IMR-90 (cell line): ENCODE measurements at regions not wholly inside any gene's neighbourhood (a gene's known extent, or its start where the extent isn't known, plus 50 kb on each side); places are given as distances from the start of the nearest gene placed in this dataset.

Experiments
- ATAC-seq: fragments of 200-7000 bp; cut with Tn5 transposase; 2 replicates; pipeline ENCODE4 v1.9.1; 2020; ENCODE audit warnings: low read depth, mild to moderate bottlenecking, moderate library complexity
- BruUV-seq: library from RNA; stranded (reverse); fragments of 400-500 nt; replicated peaks from 2 replicates; lab custom pipeline; 2021; lab: Mats Ljungman, UMichigan
- CTCF ChIA-PET: fragments of 300-600 bp; formaldehyde crosslinking; extraction: SDS; loops from one replicate; lab custom pipeline; 2021; ENCODE audit warnings: antibody characterized with exemption; lab: Yijun Ruan, JAX
- POLR2A ChIA-PET: fragments of 300-600 bp; sonication (Branson Sonifier 250); formaldehyde crosslinking; loops from one replicate; lab custom pipeline; 2022; ENCODE audit warnings: antibody characterized with exemption; ENCODE audit not compliant: unreplicated experiment; lab: Charles Lee
- DNase-seq: peaks from one replicate; pipeline ENCODE4 v3.0.0; 2013
- H2AFZ ChIP-seq: replicated peaks from 2 replicates; pipeline ENCODE3; 2013; ENCODE audit warnings: low read length, mild to moderate bottlenecking; ENCODE audit not compliant: poor library complexity
- H2AK5ac ChIP-seq: 2 replicates; pipeline ENCODE4 v1.6.1; 2013; ENCODE audit warnings: low read depth, low read length, inconsistent platforms
- H2AK9ac ChIP-seq: replicated peaks from 2 replicates; pipeline ENCODE3; 2013; ENCODE audit warnings: mild to moderate bottlenecking, low read depth, low read length, moderate library complexity; ENCODE audit not compliant: poor library complexity
- H2BK120ac ChIP-seq: 2 replicates; pipeline ENCODE4 v1.6.1; 2013; ENCODE audit warnings: low read depth, low read length, inconsistent platforms
- H2BK15ac ChIP-seq: 3 replicates; pipeline ENCODE4 v1.6.1; 2013; ENCODE audit warnings: low read depth, low read length, inconsistent platforms
- H2BK20ac ChIP-seq: 2 replicates; pipeline ENCODE4 v1.6.1; 2013; ENCODE audit warnings: low read depth, mild to moderate bottlenecking, inconsistent platforms, low read length, moderate library complexity
- H2BK5ac ChIP-seq: 2 replicates; pipeline ENCODE4 v1.6.1; 2013; ENCODE audit warnings: mild to moderate bottlenecking, low read depth, low read length, inconsistent platforms; ENCODE audit not compliant: poor library complexity, severe bottlenecking
- H3K14ac ChIP-seq: replicated peaks from 2 replicates; pipeline ENCODE4 v1.6.1; 2013; ENCODE audit warnings: low read depth, low read length, inconsistent platforms
- H3K18ac ChIP-seq: 2 replicates; pipeline ENCODE4 v1.6.1; 2013; ENCODE audit warnings: low read depth, low read length, control low read depth
- H3K23ac ChIP-seq: 2 replicates; pipeline ENCODE4 v1.6.1; 2013; ENCODE audit warnings: low read depth, low read length, inconsistent platforms
- H3K27ac ChIP-seq: 2 replicates; pipeline ENCODE4 v1.5.1; 2013; ENCODE audit warnings: mild to moderate bottlenecking, control low read depth, low read length; ENCODE audit not compliant: insufficient read depth
- H3K27me3 ChIP-seq: 2 replicates; pipeline ENCODE4 v1.6.1; 2013; ENCODE audit warnings: low read length; ENCODE audit not compliant: control insufficient read depth, insufficient read depth
- H3K36me3 ChIP-seq: 2 replicates; pipeline ENCODE4 v1.6.1; 2013; ENCODE audit warnings: low read length, mixed read lengths; ENCODE audit not compliant: control insufficient read depth, insufficient read depth
- H3K4ac ChIP-seq: 2 replicates; pipeline ENCODE4 v1.6.1; 2013; ENCODE audit warnings: low read depth, low read length, inconsistent platforms
- H3K4me1 ChIP-seq: 2 replicates; pipeline ENCODE4 v1.6.1; 2013; ENCODE audit warnings: low read length, mixed read lengths; ENCODE audit not compliant: control insufficient read depth, insufficient read depth
- H3K4me2 ChIP-seq: 2 replicates; pipeline ENCODE4 v1.6.1; 2013; ENCODE audit warnings: low read depth, mild to moderate bottlenecking, control low read depth, low read length, moderate library complexity
- H3K4me3 ChIP-seq: 2 replicates; pipeline ENCODE4 v1.5.1; 2013; ENCODE audit warnings: low read depth, mild to moderate bottlenecking, control low read depth, low read length, moderate library complexity; ENCODE audit not compliant: insufficient read depth
- H3K56ac ChIP-seq: 2 replicates; pipeline ENCODE4 v1.6.1; 2013; ENCODE audit warnings: low read length, inconsistent platforms; ENCODE audit not compliant: insufficient read depth; ENCODE audit errors: extremely low read depth
- H3K79me1 ChIP-seq, 2 experiments: 2 replicates each; pipeline ENCODE4 v1.6.1; 2013; ENCODE audit warnings: low read length in 2 of 2, inconsistent platforms in 1 of 2, low read depth in 1 of 2
- H3K9ac ChIP-seq: 2 replicates; pipeline ENCODE4 v1.6.1; 2013; ENCODE audit warnings: low read depth, low read length, control low read depth
- H3K9me1 ChIP-seq: 2 replicates; pipeline ENCODE4 v1.6.1; 2013; ENCODE audit warnings: low read length, inconsistent platforms; ENCODE audit not compliant: insufficient read depth
- H3K9me3 ChIP-seq: 2 replicates; pipeline ENCODE4 v1.6.1; 2013; ENCODE audit warnings: low read length; ENCODE audit not compliant: control insufficient read depth, insufficient read depth
- H4K20me1 ChIP-seq: 2 replicates; pipeline ENCODE4 v1.6.1; 2013; ENCODE audit warnings: low read length, inconsistent platforms; ENCODE audit not compliant: insufficient read depth
- H4K5ac ChIP-seq: 2 replicates; pipeline ENCODE4 v1.6.1; 2013; ENCODE audit warnings: mild to moderate bottlenecking, low read depth, low read length, control low read depth
- H4K8ac ChIP-seq, 2 experiments: 2 replicates each; pipeline ENCODE4 v1.6.1; 2013; ENCODE audit warnings: low read depth in 2 of 2, low read length in 2 of 2, control low read depth in 1 of 2, inconsistent platforms in 1 of 2
- H4K91ac ChIP-seq: 2 replicates; pipeline ENCODE4 v1.6.1; 2013; ENCODE audit warnings: low read depth, low read length, inconsistent platforms; ENCODE audit not compliant: insufficient read depth
- FOS ChIP-seq: fragments of 150-350 bp; IDR thresholded peaks from 2 replicates; pipeline ENCODE4 v1.6.1; 2016; ENCODE audit warnings: low read depth, low read length
- RAD21 ChIP-seq: IDR thresholded peaks from 2 replicates; pipeline ENCODE4 v1.6.1; 2012; ENCODE audit warnings: low read length, improper control_type of control experiment
- dilution Hi-C: fragments of 300-500 bp; cut with HindIII; formaldehyde crosslinking; loops from one replicate; pipeline ENCODE4 v1.14.3; 2018; ENCODE audit warnings: low sequenced_read_pairs; ENCODE audit not compliant: unreplicated experiment
- in situ Hi-C: fragments of 300-500 bp; cut with MboI; formaldehyde crosslinking; loops from 3 replicates; pipeline ENCODE4 v1.14.3; 2019; ENCODE audit warnings: low sequenced_read_pairs, inconsistent platforms, mixed read lengths
- intact Hi-C: fragments of 100-400 bp; cut with micrococcal nuclease; formaldehyde crosslinking; loops from 2 replicates; pipeline ENCODE4 v1.10.0; 2022

DNA sequence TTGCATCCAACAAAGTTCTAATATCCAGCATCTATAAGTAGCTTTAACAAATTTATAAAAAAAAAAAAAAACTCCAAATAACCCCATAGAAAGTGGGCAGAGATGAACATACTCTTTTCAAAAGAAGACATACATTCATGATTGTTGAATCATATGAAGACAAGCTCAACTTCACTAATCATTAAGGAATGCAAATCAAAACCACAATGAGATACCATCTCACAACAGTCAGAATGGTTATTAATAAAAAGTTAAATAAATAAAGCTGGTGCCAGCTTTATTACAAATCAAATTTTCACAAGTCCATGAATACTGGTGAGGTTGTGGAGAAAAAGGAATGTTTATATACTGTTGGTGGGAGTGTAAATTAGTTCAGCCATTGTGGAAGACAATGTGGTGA, 592.0 kb downstream of the IQCM start:
- no peak for ATAC-seq
- dilution Hi-C loops: no loop called here
- no peak overlapping the region for H3K27ac ChIP-seq

More for the DNA sequence above, 592.0 kb downstream of the IQCM start:
- Histone ChIP-seq H3K14ac (no peak overlapping the region), H4K91ac (no peak overlapping the region), H3K9me1 (no peaks in the 10 kb centered on the region), H3K4me1 (no peaks in the 10 kb centered on the region), H2AFZ (no peak overlapping the region), H2BK120ac (no peak overlapping the region), H2AK5ac (no peak overlapping the region), H3K18ac (no peak overlapping the region), H3K79me1 (no peaks in the 10 kb centered on the region), H2BK15ac (no peak overlapping the region), H3K36me3 (no peaks in the 10 kb centered on the region), H2BK20ac (no peak overlapping the region), H4K5ac (no peak overlapping the region), H3K56ac (no peak overlapping the region), H4K8ac (no peak overlapping the region), H3K9me3 (peaks cover 10% of the 10 kb centered on the region), H3K27me3 (no peaks in the 10 kb centered on the region), H3K4me3 (no peak overlapping the region), H3K4ac (no peak overlapping the region), H3K4me2 (no peak overlapping the region), H2BK5ac (no peak overlapping the region), H2AK9ac (no peak overlapping the region), H4K20me1 (no peaks in the 10 kb centered on the region), H3K23ac (no peak overlapping the region), H3K9ac (no peak overlapping the region)
- intact Hi-C loops: no loop called here
- in situ Hi-C loops: no loop called here
- CTCF ChIA-PET: no interaction called here
- TF ChIP-seq FOS (0 out of 2 replicates have a peak, but pooled peaks have one; percentile 15), RAD21 (no peak)
- DNase-seq: peak; percentile 56
- POLR2A ChIA-PET: no interaction called here
- BruUV-seq: no TSS peak
